ENCODE measurements at regions not wholly inside any gene's neighbourhood (a gene's known extent, or its start where the extent isn't known, plus 50 kb on each side); places are given as distances from the start of the nearest gene placed in this dataset.

GRCh38 chr16:82384017-82384416, 214.0 kb upstream of the MPHOSPH6 start:
- DNase-seq (no peak), ATAC-seq (no peak)
- TF ChIP-seq POLR2A (IDR thresholded peaks at IDR 0.05), result no peak
- no peak for TF ChIP-seq CTCF (IDR thresholded peaks at IDR 0.05 in 4 of 5, conservative IDR thresholded peaks at IDR 0.05 in 1 of 5)
- H3K27me3 ChIP-seq, result no peaks in the 10 kb centered on the region
- intact Hi-C loops (cut with DNase I; ENCODE audit: low total_unique reads) (no loop called here), in situ Hi-C loops (cut with MboI; ENCODE audit: low sequenced_read_pairs in 4 of 4) (no loop called here)
- H3K4me3 ChIP-seq, result no peak overlapping the region
- H3K36me3 ChIP-seq, result no peaks in the 10 kb centered on the region
- no peaks in the 10 kb centered on the region for H3K9me3 ChIP-seq
- H3K4me1 ChIP-seq, result no peaks in the 10 kb centered on the region
- no peak overlapping the region for H3K27ac ChIP-seq

DNA sequence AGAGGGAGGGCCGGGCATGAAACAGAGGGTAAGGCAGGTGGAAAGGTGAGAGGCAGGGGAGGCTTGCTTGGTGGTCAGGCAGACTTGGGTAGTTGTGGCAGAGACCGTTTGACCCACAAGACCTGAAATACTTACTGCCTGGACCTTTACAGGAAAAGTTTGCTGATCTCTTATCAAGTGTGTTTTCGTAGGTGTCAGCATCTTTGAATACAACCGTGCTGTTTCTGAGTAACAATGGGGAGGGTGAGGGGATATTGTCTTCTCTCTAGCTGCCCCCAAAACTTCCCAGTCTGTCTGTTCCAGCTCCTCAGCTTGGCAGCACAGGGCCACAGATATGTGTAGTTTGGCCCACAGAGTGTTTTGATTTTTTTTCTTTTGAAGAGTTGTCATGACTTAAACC, 212.5 kb upstream of the MPHOSPH6 start:
- Histone ChIP-seq H3K27ac (no peak overlapping the region), H3K4me3 (no peak overlapping the region), H3K4me1 (no peaks in the 10 kb centered on the region), H3K9me3 (no peaks in the 10 kb centered on the region), H3K27me3 (no peaks in the 10 kb centered on the region), H3K36me3 (no peaks in the 10 kb centered on the region)
- TF ChIP-seq POLR2A (IDR thresholded peaks at IDR 0.05) (no peak), CTCF (IDR thresholded peaks at IDR 0.05 in 4 of 5, conservative IDR thresholded peaks at IDR 0.05 in 1 of 5) (no peak)
- in situ Hi-C loops (cut with MboI; ENCODE audit: low sequenced_read_pairs in 4 of 4), result no loop called here
- no peak for DNase-seq
- ATAC-seq, result no peak
- intact Hi-C loops (cut with DNase I; ENCODE audit: low total_unique reads), result no loop called here

DNA sequence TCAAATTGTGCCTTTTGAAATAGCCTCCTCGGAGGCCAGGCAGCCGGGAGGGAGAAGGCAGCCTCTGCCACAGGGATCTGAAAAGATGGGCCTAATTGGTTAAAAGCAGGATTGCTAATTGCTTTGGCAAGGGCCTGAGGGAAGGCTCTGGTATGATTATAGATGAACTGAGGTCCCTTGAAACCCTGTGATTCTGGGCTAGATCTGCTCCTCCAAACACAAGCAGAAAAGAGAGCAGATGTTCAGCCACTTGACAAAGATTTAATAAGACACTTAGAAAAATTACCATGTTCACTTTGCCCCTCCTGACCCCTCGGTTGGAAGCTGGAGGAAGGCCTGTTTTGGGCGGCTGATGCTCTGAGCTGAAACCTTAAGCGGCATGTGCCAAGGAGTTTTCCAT, 209.5 kb upstream of the MPHOSPH6 start:
- no peak for DNase-seq
- ATAC-seq, result no peak
- TF ChIP-seq POLR2A (IDR thresholded peaks at IDR 0.05) (no peak), CTCF (IDR thresholded peaks at IDR 0.05 in 4 of 5, conservative IDR thresholded peaks at IDR 0.05 in 1 of 5) (no peak)
- Histone ChIP-seq H3K4me1 (no peaks in the 10 kb centered on the region), H3K27me3 (no peaks in the 10 kb centered on the region), H3K27ac (no peak overlapping the region), H3K9me3 (no peaks in the 10 kb centered on the region), H3K4me3 (no peak overlapping the region), H3K36me3 (no peaks in the 10 kb centered on the region)
- intact Hi-C loops (cut with DNase I; ENCODE audit: low total_unique reads) (no loop called here), in situ Hi-C loops (cut with MboI; ENCODE audit: low sequenced_read_pairs in 4 of 4) (no loop called here)

DNA sequence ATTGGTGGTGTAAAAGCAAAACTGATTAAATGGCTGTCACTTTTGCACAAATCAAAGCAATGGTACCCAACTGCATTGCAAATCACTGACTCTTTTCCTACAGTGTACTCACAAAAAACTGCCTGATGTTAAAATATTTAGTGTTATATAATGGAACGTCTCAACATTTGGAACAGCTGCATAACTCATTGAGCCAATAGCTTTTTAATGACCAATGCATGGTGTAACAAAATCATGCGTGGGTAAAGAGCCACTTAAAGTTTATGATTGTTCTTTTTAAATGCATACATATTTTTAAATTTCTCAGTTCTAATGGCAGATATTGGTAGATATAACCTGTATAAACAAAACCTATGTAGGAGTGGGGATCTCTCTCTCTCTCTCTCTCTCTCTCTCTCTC, 204.0 kb upstream of the MPHOSPH6 start:
- in situ Hi-C loops (cut with MboI; ENCODE audit: low sequenced_read_pairs in 4 of 4) (no loop called here), intact Hi-C loops (cut with DNase I; ENCODE audit: low total_unique reads) (no loop called here)
- H3K4me1 ChIP-seq, result no peaks in the 10 kb centered on the region
- H3K4me3 ChIP-seq, result no peak overlapping the region
- H3K36me3 ChIP-seq, result no peaks in the 10 kb centered on the region
- TF ChIP-seq CTCF (IDR thresholded peaks at IDR 0.05 in 4 of 5, conservative IDR thresholded peaks at IDR 0.05 in 1 of 5) (no peak), POLR2A (IDR thresholded peaks at IDR 0.05) (no peak)
- no peak for DNase-seq
- no peak overlapping the region for H3K27ac ChIP-seq
- no peaks in the 10 kb centered on the region for H3K27me3 ChIP-seq
- H3K9me3 ChIP-seq, result no peaks in the 10 kb centered on the region
- no peak for ATAC-seq

GRCh38 chr16:82370282-82370681, 200.3 kb upstream of the MPHOSPH6 start:
- H3K9me3 ChIP-seq, result no peaks in the 10 kb centered on the region
- ATAC-seq (no peak), DNase-seq (no peak)
- H3K27me3 ChIP-seq, result no peaks in the 10 kb centered on the region
- H3K4me3 ChIP-seq, result no peak overlapping the region
- intact Hi-C loops (cut with DNase I; ENCODE audit: low total_unique reads) (no loop called here), in situ Hi-C loops (cut with MboI; ENCODE audit: low sequenced_read_pairs in 4 of 4) (no loop called here)
- H3K4me1 ChIP-seq, result no peaks in the 10 kb centered on the region
- no peaks in the 10 kb centered on the region for H3K36me3 ChIP-seq
- TF ChIP-seq CTCF (IDR thresholded peaks at IDR 0.05 in 4 of 5, conservative IDR thresholded peaks at IDR 0.05 in 1 of 5) (no peak), POLR2A (IDR thresholded peaks at IDR 0.05) (no peak)
- no peak overlapping the region for H3K27ac ChIP-seq
